ENCODE measurements at regions not wholly inside any gene's neighbourhood (a gene's known extent, or its start where the extent isn't known, plus 50 kb on each side); places are given as distances from the start of the nearest gene placed in this dataset.

GRCh38 chr14:71190770-71191374 lies 283.6 kb downstream of the PCNX1 start:
- TF ChIP-seq, protein P1, sequence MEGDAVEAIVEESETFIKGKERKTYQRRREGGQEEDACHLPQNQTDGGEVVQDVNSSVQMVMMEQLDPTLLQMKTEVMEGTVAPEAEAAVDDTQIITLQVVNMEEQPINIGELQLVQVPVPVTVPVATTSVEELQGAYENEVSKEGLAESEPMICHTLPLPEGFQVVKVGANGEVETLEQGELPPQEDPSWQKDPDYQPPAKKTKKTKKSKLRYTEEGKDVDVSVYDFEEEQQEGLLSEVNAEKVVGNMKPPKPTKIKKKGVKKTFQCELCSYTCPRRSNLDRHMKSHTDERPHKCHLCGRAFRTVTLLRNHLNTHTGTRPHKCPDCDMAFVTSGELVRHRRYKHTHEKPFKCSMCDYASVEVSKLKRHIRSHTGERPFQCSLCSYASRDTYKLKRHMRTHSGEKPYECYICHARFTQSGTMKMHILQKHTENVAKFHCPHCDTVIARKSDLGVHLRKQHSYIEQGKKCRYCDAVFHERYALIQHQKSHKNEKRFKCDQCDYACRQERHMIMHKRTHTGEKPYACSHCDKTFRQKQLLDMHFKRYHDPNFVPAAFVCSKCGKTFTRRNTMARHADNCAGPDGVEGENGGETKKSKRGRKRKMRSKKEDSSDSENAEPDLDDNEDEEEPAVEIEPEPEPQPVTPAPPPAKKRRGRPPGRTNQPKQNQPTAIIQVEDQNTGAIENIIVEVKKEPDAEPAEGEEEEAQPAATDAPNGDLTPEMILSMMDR (IDR thresholded peaks at IDR 0.05; ENCODE audit: extremely low read depth, insufficient read depth, missing control alignments): no peak
- in situ Hi-C loops (cut with MboI; ENCODE audit: low pct_unique_long_range_greater_than_20kb, low sequenced_read_pairs, unreplicated experiment): no loop called here
- no peak for DNase-seq (ENCODE audit: low spot score)

- TF ChIP-seq, protein P1 (IDR thresholded peaks at IDR 0.05; ENCODE audit: extremely low read depth, insufficient read depth, missing control alignments): no peak
- in situ Hi-C loops (cut with MboI; ENCODE audit: low pct_unique_long_range_greater_than_20kb, low sequenced_read_pairs, unreplicated experiment): no loop called here
- DNase-seq (ENCODE audit: low spot score): no peak
These were observed 286.4 kb downstream of the PCNX1 start for GRCh38 chr14:71193663-71194062.

DNA sequence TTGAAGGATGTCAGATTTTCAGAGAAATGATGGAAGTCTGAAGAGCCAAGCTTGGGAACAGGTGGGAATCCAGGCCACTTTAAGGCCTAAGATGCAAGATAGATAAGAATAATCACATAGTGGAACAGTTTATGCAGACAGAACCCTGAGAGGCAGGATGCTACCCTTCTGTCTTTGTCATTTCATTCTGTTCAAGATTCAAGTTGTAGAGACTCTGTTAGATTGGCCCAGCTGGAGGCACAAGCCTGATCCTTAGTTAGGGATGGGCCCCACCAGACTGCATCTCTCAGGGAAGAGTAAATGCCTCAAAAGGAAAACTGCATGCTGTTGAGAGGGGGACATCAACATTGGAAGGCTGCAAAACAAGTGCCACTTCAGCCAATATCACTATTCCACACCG lies 287.0 kb downstream of the PCNX1 start:
- TF ChIP-seq, protein P1 (IDR thresholded peaks at IDR 0.05; ENCODE audit: extremely low read depth, insufficient read depth, missing control alignments): no peak
- in situ Hi-C loops (cut with MboI; ENCODE audit: low pct_unique_long_range_greater_than_20kb, low sequenced_read_pairs, unreplicated experiment): no loop called here
- no peak for DNase-seq (ENCODE audit: low spot score)

- DNase-seq (ENCODE audit: low spot score): no peak
- TF ChIP-seq, protein P1 (IDR thresholded peaks at IDR 0.05; ENCODE audit: extremely low read depth, insufficient read depth, missing control alignments): no peak
- in situ Hi-C loops (cut with MboI; ENCODE audit: low pct_unique_long_range_greater_than_20kb, low sequenced_read_pairs, unreplicated experiment): no loop called here
These were observed 289.7 kb downstream of the PCNX1 start for GRCh38 chr14:71196921-71197320.

- in situ Hi-C loops (cut with MboI; ENCODE audit: low pct_unique_long_range_greater_than_20kb, low sequenced_read_pairs, unreplicated experiment): no loop called here
- TF ChIP-seq, protein P1 (IDR thresholded peaks at IDR 0.05; ENCODE audit: extremely low read depth, insufficient read depth, missing control alignments): no peak
These were observed 291.4 kb downstream of the PCNX1 start for GRCh38 chr14:71198687-71199086.

DNA sequence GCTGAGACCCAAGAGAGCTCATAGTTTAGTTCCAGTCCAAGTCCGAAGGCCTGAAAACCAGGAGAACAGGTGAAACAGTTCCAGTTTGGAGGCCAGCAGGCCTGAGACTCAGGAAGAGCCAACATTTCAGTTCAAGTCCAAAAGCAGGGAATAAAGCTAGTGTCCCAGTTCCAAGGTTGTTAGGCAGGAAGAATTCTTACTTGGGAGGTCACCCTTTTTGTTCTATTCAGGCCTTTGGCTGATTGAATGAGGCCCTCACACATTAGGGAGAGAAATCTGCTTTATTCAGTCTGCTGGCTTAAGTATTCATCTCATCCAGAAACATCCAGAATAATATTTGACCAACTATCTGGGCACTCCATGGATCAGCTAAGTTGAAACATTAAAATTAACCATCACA lies 294.6 kb downstream of the PCNX1 start:
- in situ Hi-C loops (cut with MboI; ENCODE audit: low pct_unique_long_range_greater_than_20kb, low sequenced_read_pairs, unreplicated experiment): no loop called here
- DNase-seq (ENCODE audit: low spot score): no peak
- TF ChIP-seq, protein P1 (IDR thresholded peaks at IDR 0.05; ENCODE audit: extremely low read depth, insufficient read depth, missing control alignments): no peak

More at GRCh38 chr14:71198687-71199086, 291.4 kb downstream of the PCNX1 start:
- no peak for DNase-seq (ENCODE audit: low spot score)
